ENCODE measurements at regions not wholly inside any gene's neighbourhood (a gene's known extent, or its start where the extent isn't known, plus 50 kb on each side); places are given as distances from the start of the nearest gene placed in this dataset.

DNA sequence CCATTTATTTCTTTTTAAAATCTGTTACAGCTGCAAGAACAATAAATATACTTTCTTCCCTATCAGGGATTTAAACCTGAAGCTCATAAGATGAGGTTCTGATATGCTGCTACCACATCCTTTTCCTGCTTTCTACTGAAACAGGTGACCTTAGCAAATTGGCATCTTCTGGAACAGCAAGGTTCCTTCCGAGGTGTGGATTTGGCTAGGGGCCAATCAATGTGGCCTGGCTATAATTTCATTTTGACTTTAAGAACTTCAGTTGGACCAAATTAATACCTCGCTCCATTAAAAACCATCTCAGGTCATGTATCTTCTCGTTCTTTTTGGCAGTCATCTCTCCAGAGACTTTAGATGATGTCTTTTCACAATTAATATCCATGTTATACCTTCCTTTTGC, 53.4 kb upstream of the C3orf80 start:
- Mint-ChIP-seq H3K4me1 (peaks cover 13% of the 10 kb centered on the region), H3K27ac (no peak overlapping the region), H3K9me3 (ENCODE audit: low read depth) (no peaks in the 10 kb centered on the region), H3K36me3 (ENCODE audit: low read depth) (no peaks in the 10 kb centered on the region), H3K4me3 (no peak overlapping the region), H3K27me3 (no peaks in the 10 kb centered on the region)
- DNase-seq (no peak), ATAC-seq (no peak)
- intact Hi-C loops (cut with DNase I, micrococcal nuclease), result no loop called here
- CTCF ChIA-PET, result interaction anchor here (0.6 to 1.1 kb wide), 2 partner anchors 110 to 790 kb away, joined by 3 to 4 read pairs; no protein-coding TSS in a partner anchor
- POLR2A ChIA-PET, result no interaction called here

DNA sequence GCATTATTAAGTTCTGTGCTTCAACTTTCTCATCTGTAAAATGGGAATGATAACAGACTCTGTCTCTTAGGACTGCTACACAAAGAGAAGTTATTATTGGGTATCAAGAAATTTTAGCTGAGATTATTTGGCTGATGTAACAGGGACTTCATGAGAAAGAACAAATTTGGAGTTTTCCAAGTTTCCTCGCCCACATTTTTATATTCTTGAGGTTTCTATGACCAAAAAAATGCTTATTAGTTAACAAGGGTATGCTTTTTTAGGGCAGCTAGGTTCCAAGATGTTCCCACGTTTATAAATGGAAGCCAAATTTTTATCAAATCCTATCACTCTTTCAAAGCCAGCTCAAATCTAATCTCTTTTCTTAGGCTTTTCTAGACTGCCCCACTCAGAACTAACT, 50.6 kb upstream of the C3orf80 start:
- ChIA-PET POLR2A (no interaction called here), CTCF (no interaction called here)
- DNase-seq, result no peak
- no peak for ATAC-seq
- H3K4me3 Mint-ChIP-seq, result no peak overlapping the region
- H3K4me1 Mint-ChIP-seq, result peaks cover 13% of the 10 kb centered on the region
- H3K36me3 Mint-ChIP-seq (ENCODE audit: low read depth), result no peaks in the 10 kb centered on the region
- intact Hi-C loops (cut with DNase I, micrococcal nuclease), result no loop called here
- H3K27ac Mint-ChIP-seq, result no peak overlapping the region
- peaks cover 1% of the 10 kb centered on the region for H3K27me3 Mint-ChIP-seq
- H3K9me3 Mint-ChIP-seq (ENCODE audit: low read depth), result peaks cover 3% of the 10 kb centered on the region
